ENCODE measurements at regions not wholly inside any gene's neighbourhood (a gene's known extent, or its start where the extent isn't known, plus 50 kb on each side); places are given as distances from the start of the nearest gene placed in this dataset.

DNA sequence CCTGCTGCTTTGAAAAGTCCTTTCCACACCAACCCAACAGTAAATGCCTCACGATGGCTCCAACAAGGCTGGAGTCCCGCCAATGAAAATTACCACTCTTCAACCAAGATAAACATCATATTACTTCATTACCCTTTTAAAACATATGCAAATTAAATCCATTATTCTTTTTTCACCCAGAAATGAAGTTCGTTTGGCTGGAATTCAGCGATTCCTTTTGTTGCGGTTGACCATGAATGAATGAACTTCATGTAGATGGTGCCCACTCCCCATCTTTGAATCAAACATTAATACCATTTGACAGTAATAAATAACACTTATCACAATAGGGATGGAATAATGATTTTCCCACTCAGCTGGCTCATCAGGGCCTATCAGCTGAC is 211.5 kb upstream of the TOX3 start:
- Histone ChIP-seq H4K20me1 (ENCODE audit: insufficient read depth, low read length) (no peaks in the 10 kb centered on the region), H2AFZ (ENCODE audit: low read length) (no peak overlapping the region), H3K79me2 (ENCODE audit: low read length) (no peaks in the 10 kb centered on the region), H3K27me3 (replicated peaks; ENCODE audit: insufficient read depth, low read length) (no peaks in the 10 kb centered on the region), H3K9me3 (replicated peaks; ENCODE audit: insufficient read depth, low read length) (no peaks in the 10 kb centered on the region), H3K4me3 (ENCODE audit: low read length) (no peak overlapping the region), H3K9ac (ENCODE audit: low read length) (no peak overlapping the region), H3K4me2 (ENCODE audit: low read depth, low read length) (no peak overlapping the region), H3K27ac (ENCODE audit: low read length) (no peak overlapping the region), H3K9me2 (replicated peaks; ENCODE audit: insufficient read depth, low read length) (no peaks in the 10 kb centered on the region), H3K4me1 (ENCODE audit: low read length) (no peaks in the 10 kb centered on the region), H3K36me3 (replicated peaks; ENCODE audit: insufficient read depth, low read length) (no peaks in the 10 kb centered on the region), H3F3A (ENCODE audit: insufficient read depth, low read length) (no peaks in the 10 kb centered on the region)
- no peak for DNase-seq
- TF ChIP-seq EZH2 (optimal IDR thresholded peaks at IDR 0.05; ENCODE audit: low read depth, low read length) (no peak), EZH2phosphoT487 (IDR thresholded peaks at IDR 0.05; ENCODE audit: low read length) (no peak)
- TF ChIP-seq, protein P1, sequence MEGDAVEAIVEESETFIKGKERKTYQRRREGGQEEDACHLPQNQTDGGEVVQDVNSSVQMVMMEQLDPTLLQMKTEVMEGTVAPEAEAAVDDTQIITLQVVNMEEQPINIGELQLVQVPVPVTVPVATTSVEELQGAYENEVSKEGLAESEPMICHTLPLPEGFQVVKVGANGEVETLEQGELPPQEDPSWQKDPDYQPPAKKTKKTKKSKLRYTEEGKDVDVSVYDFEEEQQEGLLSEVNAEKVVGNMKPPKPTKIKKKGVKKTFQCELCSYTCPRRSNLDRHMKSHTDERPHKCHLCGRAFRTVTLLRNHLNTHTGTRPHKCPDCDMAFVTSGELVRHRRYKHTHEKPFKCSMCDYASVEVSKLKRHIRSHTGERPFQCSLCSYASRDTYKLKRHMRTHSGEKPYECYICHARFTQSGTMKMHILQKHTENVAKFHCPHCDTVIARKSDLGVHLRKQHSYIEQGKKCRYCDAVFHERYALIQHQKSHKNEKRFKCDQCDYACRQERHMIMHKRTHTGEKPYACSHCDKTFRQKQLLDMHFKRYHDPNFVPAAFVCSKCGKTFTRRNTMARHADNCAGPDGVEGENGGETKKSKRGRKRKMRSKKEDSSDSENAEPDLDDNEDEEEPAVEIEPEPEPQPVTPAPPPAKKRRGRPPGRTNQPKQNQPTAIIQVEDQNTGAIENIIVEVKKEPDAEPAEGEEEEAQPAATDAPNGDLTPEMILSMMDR (IDR thresholded peaks at IDR 0.05; ENCODE audit: low read length): no peak

DNA sequence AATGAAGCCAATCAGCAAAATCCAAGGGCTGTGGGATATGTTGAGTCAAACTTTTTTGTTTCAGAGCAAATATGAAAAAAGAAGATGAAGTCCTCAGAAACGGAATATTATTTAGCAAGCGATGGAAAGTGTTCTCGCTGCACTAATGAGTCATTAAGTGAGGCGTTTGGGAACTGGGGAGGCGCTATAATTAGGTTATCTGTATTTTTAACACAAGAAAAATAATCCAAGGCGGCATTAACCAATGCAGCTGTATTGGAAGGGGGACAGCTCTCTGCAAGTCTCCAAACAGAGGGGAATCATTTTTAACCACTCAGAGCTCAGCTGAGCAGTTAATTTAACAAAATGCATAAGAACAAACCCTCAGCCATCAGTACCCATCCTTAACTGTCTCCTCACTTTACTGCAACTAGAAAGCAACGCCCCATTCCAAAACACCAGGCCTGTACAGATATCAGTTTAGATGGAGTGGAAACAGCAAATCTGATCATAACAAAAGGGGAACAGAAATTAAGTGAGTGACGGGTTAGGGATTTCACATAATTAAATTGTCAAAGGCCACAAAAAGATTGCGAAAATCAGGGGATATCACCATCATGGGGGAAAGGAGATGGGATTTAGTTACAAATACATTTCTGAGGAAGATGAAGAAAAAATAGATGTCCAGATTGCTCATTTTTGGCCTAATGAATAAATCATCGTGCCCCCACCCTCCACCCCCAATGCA is 211.0 kb upstream of the TOX3 start:
- no peaks in the 10 kb centered on the region for H3K27me3 ChIP-seq (replicated peaks; ENCODE audit: insufficient read depth, low read length)
- H4K20me1 ChIP-seq (ENCODE audit: insufficient read depth, low read length): no peaks in the 10 kb centered on the region
- H3K36me3 ChIP-seq (replicated peaks; ENCODE audit: insufficient read depth, low read length): no peaks in the 10 kb centered on the region
- H3K4me3 ChIP-seq (ENCODE audit: low read length): no peak overlapping the region
- no peaks in the 10 kb centered on the region for H3K4me1 ChIP-seq (ENCODE audit: low read length)
- TF ChIP-seq, protein P1 (IDR thresholded peaks at IDR 0.05; ENCODE audit: low read length): no peak
- TF ChIP-seq EZH2 (optimal IDR thresholded peaks at IDR 0.05; ENCODE audit: low read depth, low read length) (no peak), EZH2phosphoT487 (IDR thresholded peaks at IDR 0.05; ENCODE audit: low read length) (no peak)
- H3K9ac ChIP-seq (ENCODE audit: low read length): no peak overlapping the region
- H3K9me2 ChIP-seq (replicated peaks; ENCODE audit: insufficient read depth, low read length): no peaks in the 10 kb centered on the region
- H3K4me2 ChIP-seq (ENCODE audit: low read depth, low read length): no peak overlapping the region
- DNase-seq: no peak
- no peaks in the 10 kb centered on the region for H3F3A ChIP-seq (ENCODE audit: insufficient read depth, low read length)
- H3K79me2 ChIP-seq (ENCODE audit: low read length): no peaks in the 10 kb centered on the region
- H2AFZ ChIP-seq (ENCODE audit: low read length): no peak overlapping the region
- no peaks in the 10 kb centered on the region for H3K9me3 ChIP-seq (replicated peaks; ENCODE audit: insufficient read depth, low read length)
- H3K27ac ChIP-seq (ENCODE audit: low read length): no peak overlapping the region

DNA sequence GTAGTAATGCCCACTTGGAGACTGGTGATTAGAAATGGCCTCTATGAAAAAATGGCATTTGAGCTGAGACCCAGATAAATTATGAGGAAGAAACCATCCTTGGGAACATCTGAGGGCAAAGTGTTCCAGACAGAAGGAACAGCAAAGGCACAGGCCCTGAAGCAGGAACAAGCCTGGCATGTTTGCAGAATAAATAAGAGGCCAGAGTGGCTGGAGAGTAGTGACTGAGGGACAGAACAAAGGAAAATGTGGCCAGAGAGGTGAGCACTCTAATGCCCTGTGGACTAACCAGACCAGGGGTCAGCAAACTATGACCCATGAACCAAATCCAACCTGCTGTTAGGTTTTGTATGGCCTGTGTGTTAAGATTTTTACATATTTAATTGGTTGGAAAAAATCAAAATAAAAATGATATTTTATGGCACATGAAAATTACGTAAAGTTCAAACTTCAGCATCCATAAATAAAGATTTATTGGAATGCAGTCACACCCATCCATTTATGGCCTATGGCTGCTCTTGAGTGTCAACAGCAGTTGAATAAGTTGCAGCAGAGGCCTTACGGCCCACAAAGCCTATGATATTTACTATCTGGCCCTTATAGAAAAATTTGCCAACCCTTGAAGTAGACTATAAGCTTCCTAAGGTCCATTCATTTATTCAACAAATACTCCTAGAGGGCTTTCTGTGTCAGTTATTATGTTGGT is 210.0 kb upstream of the TOX3 start:
- TF ChIP-seq, protein P1 (IDR thresholded peaks at IDR 0.05; ENCODE audit: low read length): no peak
- TF ChIP-seq EZH2 (optimal IDR thresholded peaks at IDR 0.05; ENCODE audit: low read depth, low read length): no peak
- no peak for TF ChIP-seq EZH2phosphoT487 (IDR thresholded peaks at IDR 0.05; ENCODE audit: low read length)

More for the DNA sequence above, 210.0 kb upstream of the TOX3 start:
- H3K9me2 ChIP-seq (replicated peaks; ENCODE audit: insufficient read depth, low read length): no peaks in the 10 kb centered on the region
- no peaks in the 10 kb centered on the region for H3K79me2 ChIP-seq (ENCODE audit: low read length)
- no peak overlapping the region for H3K4me2 ChIP-seq (ENCODE audit: low read depth, low read length)
- no peaks in the 10 kb centered on the region for H4K20me1 ChIP-seq (ENCODE audit: insufficient read depth, low read length)
- H3K9me3 ChIP-seq (replicated peaks; ENCODE audit: insufficient read depth, low read length): no peaks in the 10 kb centered on the region
- no peak overlapping the region for H3K27ac ChIP-seq (ENCODE audit: low read length)
- DNase-seq: no peak
- H3K27me3 ChIP-seq (replicated peaks; ENCODE audit: insufficient read depth, low read length): no peaks in the 10 kb centered on the region
- H3K4me3 ChIP-seq (ENCODE audit: low read length): no peak overlapping the region
- H3K4me1 ChIP-seq (ENCODE audit: low read length): no peaks in the 10 kb centered on the region
- H3K9ac ChIP-seq (ENCODE audit: low read length): no peak overlapping the region
- no peaks in the 10 kb centered on the region for H3F3A ChIP-seq (ENCODE audit: insufficient read depth, low read length)
- H3K36me3 ChIP-seq (replicated peaks; ENCODE audit: insufficient read depth, low read length): no peaks in the 10 kb centered on the region
- H2AFZ ChIP-seq (ENCODE audit: low read length): no peak overlapping the region
